Effector memory CD8-positive, alpha-beta T cell (primary cell): ENCODE measurements at regions not wholly inside any gene's neighbourhood (a gene's known extent, or its start where the extent isn't known, plus 50 kb on each side); places are given as distances from the start of the nearest gene placed in this dataset.

Experiments used
- ATAC-seq: fragments of 150-1000 bp; cut with Tn5 transposase; replicated peaks from 2 replicates; pipeline ENCODE4 v1.10.0; 2021; ENCODE audit warnings: mild to moderate bottlenecking, moderate library complexity
- DNase-seq, 3 experiments: peaks; one replicate each; pipeline ENCODE4 v3.0.0; 2021
- H3K27ac Mint-ChIP-seq, 2 donors: one replicate each; pipeline ENCODE4 v1.8.0; 2022; ENCODE audit warnings: mild to moderate bottlenecking in 2 of 2, mixed read lengths in 2 of 2, moderate library complexity in 2 of 2
- H3K27me3 Mint-ChIP-seq, 2 donors: one replicate each; pipeline ENCODE4 v1.8.0; 2022; ENCODE audit warnings: mixed read lengths in 2 of 2
- H3K36me3 Mint-ChIP-seq: one replicate; pipeline ENCODE4 v1.8.0; 2022; ENCODE audit warnings: mild to moderate bottlenecking, moderate library complexity, mixed read lengths; ENCODE audit not compliant: insufficient read depth
- H3K4me1 Mint-ChIP-seq, 2 donors: one replicate each; pipeline ENCODE4 v1.8.0; 2022; ENCODE audit warnings: low read depth in 2 of 2, mixed read lengths in 2 of 2
- H3K4me3 Mint-ChIP-seq, 2 donors: one replicate each; pipeline ENCODE4 v1.8.0; 2022; ENCODE audit warnings: mild to moderate bottlenecking in 2 of 2, mixed read lengths in 2 of 2, moderate library complexity in 2 of 2
- H3K9me3 Mint-ChIP-seq, 2 donors: one replicate each; pipeline ENCODE4 v1.8.0; 2022; ENCODE audit warnings: mixed read lengths in 2 of 2

DNA sequence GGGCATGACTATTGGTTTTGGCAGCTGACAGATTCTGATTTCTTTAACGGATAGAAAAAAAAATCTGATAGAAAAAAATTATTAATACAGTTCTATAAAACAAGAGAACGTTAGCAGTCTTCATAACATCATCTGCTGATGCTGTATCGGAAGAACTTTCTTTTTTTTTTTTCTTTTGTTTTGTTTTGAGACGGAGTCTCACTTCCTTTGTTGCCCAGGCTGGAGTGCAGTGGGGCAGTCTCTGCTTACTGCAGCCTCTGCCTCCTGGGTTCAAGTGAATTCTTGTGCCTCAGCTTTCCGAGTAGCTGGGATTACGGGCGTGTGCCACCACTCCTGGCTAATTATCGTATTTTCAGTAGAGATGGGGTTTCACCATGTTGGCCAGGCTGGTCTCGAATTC is 271.2 kb upstream of the DPPA4 start:
- H3K4me3 Mint-ChIP-seq = no peak overlapping the region
- H3K27ac Mint-ChIP-seq = no peak overlapping the region
- H3K9me3 Mint-ChIP-seq = no peaks in the 10 kb centered on the region
- ATAC-seq (no peak), DNase-seq (no peak)
- H3K4me1 Mint-ChIP-seq = no peaks in the 10 kb centered on the region
- no peaks in the 10 kb centered on the region for H3K36me3 Mint-ChIP-seq
- peaks cover 9 to 14% of the 10 kb centered on the region in 2 donors for H3K27me3 Mint-ChIP-seq

DNA sequence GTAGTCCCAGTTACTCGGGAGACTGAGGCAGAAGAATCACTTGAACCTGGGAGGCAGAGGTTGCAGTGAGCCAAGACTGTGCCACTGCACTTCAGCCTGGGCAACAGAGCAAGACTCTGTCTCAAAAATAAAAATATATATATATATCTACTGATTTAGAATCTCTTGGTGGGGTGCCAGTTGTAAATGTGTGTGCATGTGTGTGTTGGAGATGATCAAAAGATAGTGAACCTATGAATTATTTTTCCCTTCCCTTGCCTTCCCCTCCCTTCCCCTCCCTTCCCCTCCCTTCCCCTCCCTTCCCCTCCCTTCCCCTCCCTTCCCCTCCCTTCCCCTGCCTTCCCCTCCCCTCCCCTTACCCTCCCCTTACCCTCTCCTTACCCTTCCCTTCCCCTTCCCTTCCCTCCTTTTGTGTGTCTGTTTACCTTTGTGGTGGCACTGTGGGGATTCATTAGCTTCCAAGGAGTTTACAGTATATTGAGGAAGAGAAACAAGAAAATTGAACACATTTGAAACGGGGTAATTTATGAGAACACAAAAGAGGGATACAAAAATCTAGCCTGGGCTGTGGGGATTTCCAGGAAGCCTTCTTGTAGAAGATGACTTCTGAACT is 281.5 kb upstream of the DPPA4 start:
- DNase-seq (no peak), ATAC-seq (no peak)
- Mint-ChIP-seq H3K27ac (no peak overlapping the region), H3K4me3 (no peak overlapping the region), H3K27me3 (no peaks in the 10 kb centered on the region), H3K4me1 (no peaks in the 10 kb centered on the region), H3K36me3 (peaks cover 3% of the 10 kb centered on the region), H3K9me3 (peaks cover 0 to 2% of the 10 kb centered on the region in 2 donors)

DNA sequence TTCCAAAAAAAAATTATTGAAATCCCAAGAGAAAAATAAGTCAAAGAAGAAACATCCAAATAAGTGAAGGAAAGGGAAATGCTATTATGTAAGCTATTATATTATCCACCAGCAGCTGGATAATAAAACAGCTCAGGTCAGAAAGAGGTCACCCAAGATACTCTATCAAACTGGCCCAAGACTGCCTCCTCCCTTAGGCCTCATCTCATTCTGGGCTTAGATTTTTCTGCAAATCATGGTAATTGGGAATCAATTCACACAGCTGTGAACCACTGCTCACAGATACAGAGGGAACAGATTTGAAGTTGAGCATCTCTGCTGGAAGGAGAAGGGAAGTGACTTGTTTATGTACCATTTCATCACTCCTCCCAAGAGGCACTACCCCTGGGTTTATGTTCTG is 294.6 kb upstream of the DPPA4 start:
- no peak overlapping the region for H3K4me3 Mint-ChIP-seq
- no peak for ATAC-seq
- no peak overlapping the region for H3K27ac Mint-ChIP-seq
- H3K9me3 Mint-ChIP-seq = peaks cover 0 to 2% of the 10 kb centered on the region in 2 donors
- H3K4me1 Mint-ChIP-seq = no peaks in the 10 kb centered on the region
- DNase-seq = no peak
- H3K27me3 Mint-ChIP-seq = peaks cover 0 to 7% of the 10 kb centered on the region in 2 donors
- no peaks in the 10 kb centered on the region for H3K36me3 Mint-ChIP-seq

DNA sequence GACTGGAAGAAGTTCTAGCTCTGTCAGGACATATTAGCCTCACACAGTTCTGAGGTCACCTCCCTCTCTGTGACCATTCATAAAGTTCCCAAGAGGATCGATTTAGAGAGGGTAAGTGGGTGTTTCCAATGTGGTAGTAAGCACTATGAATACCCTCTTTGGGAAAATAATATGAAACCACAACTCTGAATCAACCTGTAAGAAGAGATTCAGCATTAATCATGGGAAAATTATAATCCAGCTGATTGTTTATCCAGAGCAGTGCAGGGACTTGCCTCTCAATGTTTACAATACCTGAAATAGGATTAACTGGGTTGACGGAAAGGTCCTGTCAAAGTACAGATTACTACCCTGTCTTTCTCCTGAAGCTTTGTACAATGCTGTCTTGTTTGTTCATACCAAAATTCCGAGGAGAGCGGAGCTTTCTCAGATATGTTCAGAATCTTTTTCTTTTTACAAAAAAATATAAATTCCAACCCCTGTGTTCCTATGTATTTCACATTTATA is 302.9 kb upstream of the DPPA4 start:
- H3K27me3 Mint-ChIP-seq = peaks cover 0 to 9% of the 10 kb centered on the region in 2 donors
- DNase-seq = no peak
- no peaks in the 10 kb centered on the region for H3K4me1 Mint-ChIP-seq
- no peak for ATAC-seq
- H3K36me3 Mint-ChIP-seq = no peaks in the 10 kb centered on the region
- H3K9me3 Mint-ChIP-seq = no peaks in the 10 kb centered on the region
- H3K4me3 Mint-ChIP-seq = no peak overlapping the region
- H3K27ac Mint-ChIP-seq = no peak overlapping the region

GRCh38 chr3:109642025-109642424 is 304.7 kb upstream of the DPPA4 start:
- Mint-ChIP-seq H3K27ac (no peak overlapping the region), H3K36me3 (no peaks in the 10 kb centered on the region)

DNA sequence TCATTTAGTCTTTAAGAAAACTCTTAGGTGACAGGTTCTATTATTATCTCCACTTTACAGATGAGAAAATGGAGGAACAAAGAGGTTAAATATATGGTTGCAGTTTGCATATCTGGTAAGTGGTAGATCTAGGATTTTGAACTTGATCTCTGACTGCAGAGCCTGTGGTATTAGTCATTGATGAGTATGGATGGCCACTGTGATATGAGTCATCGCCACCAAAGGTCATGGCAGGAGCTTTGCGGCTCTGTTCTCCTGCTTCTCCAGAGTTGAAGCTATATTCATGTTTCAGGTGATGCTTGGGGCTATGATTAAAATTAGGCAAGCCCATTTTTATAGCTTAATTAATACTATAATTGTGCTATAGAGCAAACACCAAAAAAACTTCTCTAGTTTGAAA is 306.2 kb upstream of the DPPA4 start:
- Mint-ChIP-seq H3K27ac (no peak overlapping the region), H3K36me3 (no peaks in the 10 kb centered on the region), H3K4me1 (no peaks in the 10 kb centered on the region), H3K27me3 (peaks cover 0 to 9% of the 10 kb centered on the region in 2 donors), H3K9me3 (no peaks in the 10 kb centered on the region), H3K4me3 (no peak overlapping the region)
- ATAC-seq (no peak), DNase-seq (no peak)

More at GRCh38 chr3:109642025-109642424, 304.7 kb upstream of the DPPA4 start:
- DNase-seq (no peak), ATAC-seq (no peak)
- Mint-ChIP-seq H3K9me3 (no peaks in the 10 kb centered on the region), H3K4me1 (no peaks in the 10 kb centered on the region), H3K4me3 (no peak overlapping the region), H3K27me3 (peaks cover 0 to 9% of the 10 kb centered on the region in 2 donors)

DNA sequence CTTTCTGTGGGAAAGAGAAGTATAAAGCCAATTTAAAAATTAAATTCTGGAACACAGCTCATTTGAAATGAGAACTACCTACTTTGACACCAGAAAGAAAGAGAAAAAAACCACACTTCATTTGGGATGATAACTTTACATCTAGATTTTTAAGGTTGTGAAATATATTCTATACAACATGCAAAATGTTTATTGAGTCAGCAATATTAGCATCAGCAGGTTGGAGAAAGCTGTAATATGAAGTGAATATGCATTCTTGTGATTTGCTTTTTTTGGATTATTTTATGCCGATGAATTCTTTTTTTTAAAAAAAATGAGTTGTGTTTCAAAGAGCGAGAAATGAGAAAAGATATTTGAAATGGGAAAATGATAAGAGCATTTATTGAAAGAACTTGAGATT is 307.0 kb upstream of the DPPA4 start:
- H3K27me3 Mint-ChIP-seq = peaks cover 0 to 9% of the 10 kb centered on the region in 2 donors
- H3K27ac Mint-ChIP-seq = no peak overlapping the region

GRCh38 chr3:109644746-109645145 is 307.4 kb upstream of the DPPA4 start:
- Mint-ChIP-seq H3K36me3 (no peaks in the 10 kb centered on the region), H3K4me3 (no peak overlapping the region), H3K4me1 (no peaks in the 10 kb centered on the region), H3K27ac (no peak overlapping the region), H3K27me3 (peaks cover 0 to 9% of the 10 kb centered on the region in 2 donors), H3K9me3 (no peaks in the 10 kb centered on the region)
- DNase-seq (no peak), ATAC-seq (no peak)

More for the DNA sequence above, 307.0 kb upstream of the DPPA4 start:
- no peaks in the 10 kb centered on the region for H3K9me3 Mint-ChIP-seq
- H3K4me1 Mint-ChIP-seq = no peaks in the 10 kb centered on the region
- no peak for ATAC-seq
- no peak overlapping the region for H3K4me3 Mint-ChIP-seq
- no peaks in the 10 kb centered on the region for H3K36me3 Mint-ChIP-seq
- DNase-seq = no peak

DNA sequence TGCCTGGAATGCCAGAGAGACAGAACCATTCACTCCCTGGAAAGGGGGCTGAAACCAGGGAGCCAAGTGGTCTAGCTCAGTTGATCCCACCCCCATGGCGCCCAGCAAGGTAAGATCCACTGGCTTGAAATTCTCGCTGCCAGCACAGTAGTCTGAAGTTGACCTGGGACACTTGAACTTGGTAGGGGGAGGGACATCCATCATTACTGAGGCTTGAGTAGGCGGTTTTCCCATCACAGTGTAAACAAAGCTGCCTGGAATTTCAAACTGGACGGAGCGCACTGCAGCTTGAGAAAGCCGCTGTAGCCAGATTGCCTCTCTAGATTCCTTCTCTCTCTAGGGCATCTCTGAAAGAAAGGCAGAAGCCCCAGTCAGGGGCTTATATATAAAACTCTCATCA is 310.7 kb upstream of the DPPA4 start:
- Mint-ChIP-seq H3K4me3 (no peak overlapping the region), H3K9me3 (peaks cover 0 to 5% of the 10 kb centered on the region in 2 donors), H3K4me1 (no peaks in the 10 kb centered on the region), H3K27me3 (no peaks in the 10 kb centered on the region), H3K27ac (no peak overlapping the region), H3K36me3 (no peaks in the 10 kb centered on the region)
- DNase-seq = no peak
- no peak for ATAC-seq

- ATAC-seq (no peak), DNase-seq (no peak)
- peaks cover 0 to 6% of the 10 kb centered on the region in 2 donors for H3K27me3 Mint-ChIP-seq
- no peaks in the 10 kb centered on the region for H3K4me1 Mint-ChIP-seq
- H3K9me3 Mint-ChIP-seq = peaks cover 0 to 2% of the 10 kb centered on the region in 2 donors
- H3K27ac Mint-ChIP-seq = no peak overlapping the region
- H3K4me3 Mint-ChIP-seq = no peak overlapping the region
- no peaks in the 10 kb centered on the region for H3K36me3 Mint-ChIP-seq
These were observed 318.9 kb upstream of the DPPA4 start for GRCh38 chr3:109656225-109656624.

DNA sequence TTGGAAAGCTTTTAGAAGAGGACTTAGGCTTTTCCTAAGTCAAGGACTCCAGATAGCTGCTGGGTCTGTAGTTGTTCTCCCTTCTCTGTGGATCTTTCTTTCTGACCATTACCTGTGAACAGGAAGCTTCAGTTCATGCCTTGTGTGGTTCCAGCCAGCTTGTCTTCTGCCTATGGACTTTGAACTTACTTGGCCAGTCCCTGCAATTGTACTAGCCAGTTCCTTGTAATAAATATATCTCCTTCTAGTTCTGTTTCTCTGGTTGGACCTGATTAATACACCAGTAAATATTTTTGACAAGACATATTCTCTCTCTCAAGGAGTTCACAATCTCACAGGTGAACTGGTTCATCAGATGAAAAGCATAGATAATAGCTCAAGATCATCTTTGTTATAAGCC is 341.3 kb upstream of the DPPA4 start:
- no peak for DNase-seq
- no peak overlapping the region for H3K27ac Mint-ChIP-seq
- H3K4me3 Mint-ChIP-seq = no peak overlapping the region
- H3K4me1 Mint-ChIP-seq = no peaks in the 10 kb centered on the region
- peaks cover 0 to 6% of the 10 kb centered on the region in 2 donors for H3K27me3 Mint-ChIP-seq
- no peaks in the 10 kb centered on the region for H3K9me3 Mint-ChIP-seq
- H3K36me3 Mint-ChIP-seq = no peaks in the 10 kb centered on the region
- ATAC-seq = no peak

GRCh38 chr3:109679664-109680063 is 342.3 kb upstream of the DPPA4 start:
- H3K36me3 Mint-ChIP-seq = no peaks in the 10 kb centered on the region
- H3K9me3 Mint-ChIP-seq = no peaks in the 10 kb centered on the region
- ATAC-seq (no peak), DNase-seq (no peak)
- H3K27me3 Mint-ChIP-seq = peaks cover 0 to 6% of the 10 kb centered on the region in 2 donors
- H3K4me3 Mint-ChIP-seq = no peak overlapping the region
- H3K27ac Mint-ChIP-seq = no peak overlapping the region
- H3K4me1 Mint-ChIP-seq = no peaks in the 10 kb centered on the region

GRCh38 chr3:109683746-109684145 is 346.4 kb upstream of the DPPA4 start:
- no peaks in the 10 kb centered on the region for H3K36me3 Mint-ChIP-seq
- no peaks in the 10 kb centered on the region for H3K9me3 Mint-ChIP-seq
- H3K4me1 Mint-ChIP-seq = no peaks in the 10 kb centered on the region
- no peak overlapping the region for H3K4me3 Mint-ChIP-seq
- DNase-seq (no peak), ATAC-seq (no peak)
- no peaks in the 10 kb centered on the region for H3K27me3 Mint-ChIP-seq
- H3K27ac Mint-ChIP-seq = no peak overlapping the region

DNA sequence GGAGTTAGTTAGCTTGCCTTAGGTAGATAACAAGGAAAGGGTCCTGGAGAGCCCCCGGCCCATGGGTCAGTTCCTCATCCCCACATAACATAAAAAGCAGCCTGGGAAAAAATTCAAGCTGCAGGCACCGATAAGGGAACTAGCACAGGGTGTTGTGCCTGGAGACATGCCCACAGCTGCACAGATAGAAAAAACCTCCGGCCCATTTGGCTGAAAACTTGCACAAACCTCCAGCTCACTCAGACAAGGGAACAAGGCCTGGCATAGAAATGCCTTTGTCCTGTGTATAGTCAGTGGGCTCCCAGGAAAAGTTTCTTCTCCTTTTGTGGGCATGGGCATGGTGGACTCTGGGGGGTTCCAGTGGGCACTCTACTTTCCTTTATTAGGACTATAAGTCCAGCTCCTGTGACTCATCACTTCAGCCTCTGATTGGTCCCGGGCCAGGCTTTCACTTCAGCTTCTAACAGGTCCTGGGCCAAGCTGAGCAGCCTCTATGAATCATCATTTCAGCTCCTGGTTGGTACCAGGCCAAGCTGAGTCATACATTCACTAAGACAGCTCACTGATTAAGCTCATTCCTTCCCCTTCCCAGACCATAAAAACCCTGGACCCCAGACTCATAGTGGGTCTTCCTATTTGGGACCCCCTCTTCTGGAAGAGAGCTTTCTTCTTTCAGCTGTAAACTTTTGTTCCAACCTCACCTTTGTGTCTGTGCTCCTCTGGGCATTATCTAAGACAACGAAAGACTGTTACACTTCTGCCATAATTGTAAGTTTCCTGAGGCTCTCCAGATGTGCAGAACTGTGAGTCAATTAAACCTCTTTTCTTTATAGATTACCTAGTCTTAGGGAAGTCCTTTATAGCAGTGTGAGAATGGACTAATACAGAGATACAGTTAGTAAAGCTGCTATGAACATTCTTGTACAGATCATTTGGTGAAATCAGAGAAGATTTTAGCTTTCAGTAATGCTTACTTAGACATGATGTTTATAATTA is 348.0 kb upstream of the DPPA4 start:
- H3K4me3 Mint-ChIP-seq = no peak overlapping the region
- no peak for DNase-seq

More for the DNA sequence above, 348.0 kb upstream of the DPPA4 start:
- no peak for ATAC-seq
- H3K9me3 Mint-ChIP-seq = no peaks in the 10 kb centered on the region
- no peaks in the 10 kb centered on the region for H3K27me3 Mint-ChIP-seq
- no peak overlapping the region for H3K27ac Mint-ChIP-seq
- H3K36me3 Mint-ChIP-seq = no peaks in the 10 kb centered on the region
- H3K4me1 Mint-ChIP-seq = no peaks in the 10 kb centered on the region
